IPS-NIHi7 (cell line): ENCODE measurements at regions not wholly inside any gene's neighbourhood (a gene's known extent, or its start where the extent isn't known, plus 50 kb on each side); places are given as distances from the start of the nearest gene placed in this dataset.
A peak's percentile ranks its signal among the peaks of the same experiment; 100 is the strongest.

Experiments
- DNase-seq: peaks from one replicate; pipeline ENCODE4 v3.0.0; 2012; ENCODE audit warnings: mixed read lengths; ENCODE audit errors: extremely low spot score

DNA sequence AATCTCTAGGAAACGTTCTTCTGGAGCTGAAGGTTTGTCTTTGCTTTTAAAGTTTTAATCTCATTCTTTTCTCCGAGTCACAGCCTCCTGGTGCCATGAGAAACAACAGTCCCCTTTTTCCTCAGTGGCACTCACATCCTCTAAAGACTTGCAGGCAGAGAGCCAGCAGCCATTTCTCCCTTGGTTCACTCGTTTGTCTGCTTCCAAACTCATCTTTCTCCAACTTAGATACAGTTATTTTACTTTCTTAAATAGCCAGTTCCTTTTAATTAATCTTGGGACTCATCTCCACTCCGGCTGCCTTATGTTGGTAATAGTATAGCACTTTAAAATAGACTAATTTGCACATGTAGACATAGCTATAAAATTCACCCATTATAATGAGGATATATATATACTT is 555.2 kb downstream of the FGF9 start:
- no peak for DNase-seq

DNA sequence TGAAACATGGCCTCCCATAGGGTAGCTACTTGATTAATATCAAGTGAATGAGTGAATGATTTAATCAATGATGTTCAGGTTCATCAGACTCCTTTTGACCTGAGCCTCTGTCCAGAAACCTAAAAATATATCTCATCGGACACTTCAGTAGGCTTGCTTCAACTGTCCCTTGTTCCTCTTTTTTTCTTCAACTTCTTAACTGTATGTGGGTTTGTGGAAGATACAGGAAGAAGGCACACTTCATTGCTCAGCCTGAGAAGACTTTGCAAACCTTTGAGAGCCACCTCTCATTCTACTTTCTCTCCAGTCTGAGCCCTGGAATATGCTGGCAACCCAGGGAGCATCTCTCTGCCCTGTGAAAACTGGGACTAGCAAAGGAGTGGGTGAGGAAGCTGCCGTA is 557.0 kb downstream of the FGF9 start:
- no peak for DNase-seq

DNA sequence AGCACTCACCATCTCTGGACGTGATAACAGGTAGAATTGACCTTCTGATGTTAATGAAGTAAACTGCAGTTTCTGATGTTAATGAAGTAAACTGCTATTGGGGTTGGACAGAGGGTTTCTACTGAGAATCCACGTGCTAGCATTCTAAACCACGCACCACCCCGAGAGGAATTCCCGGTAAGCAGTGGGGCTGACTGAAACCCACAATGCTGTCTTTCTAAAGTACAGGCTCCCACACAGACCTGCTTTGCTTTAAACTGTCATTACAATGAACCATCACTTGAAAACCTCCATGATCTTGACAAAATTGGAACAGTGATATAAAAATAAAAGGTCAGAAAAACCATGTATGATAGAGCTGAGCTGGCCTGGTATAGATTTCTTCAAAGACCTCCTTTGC is 559.0 kb downstream of the FGF9 start:
- DNase-seq = no peak

DNA sequence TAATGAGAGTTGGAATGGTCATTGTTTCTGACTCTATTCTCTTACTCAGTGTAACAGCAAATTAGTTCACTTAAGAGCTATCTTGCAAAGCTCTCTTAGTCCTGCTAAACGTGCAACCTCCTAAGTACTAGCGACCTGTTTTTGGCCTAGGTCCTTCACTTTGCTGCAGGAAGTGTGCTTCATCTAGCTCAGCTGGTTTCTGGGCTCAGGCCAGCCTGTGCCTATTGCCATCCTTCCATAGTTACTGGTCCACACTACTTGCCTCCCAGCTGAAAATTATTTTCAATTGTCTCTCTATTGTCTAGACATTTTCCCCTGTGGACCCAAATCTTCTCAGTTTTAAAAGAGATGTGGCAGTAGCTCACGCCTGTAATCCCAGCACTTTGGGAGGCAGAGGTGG is 561.3 kb downstream of the FGF9 start:
- DNase-seq = no peak

DNA sequence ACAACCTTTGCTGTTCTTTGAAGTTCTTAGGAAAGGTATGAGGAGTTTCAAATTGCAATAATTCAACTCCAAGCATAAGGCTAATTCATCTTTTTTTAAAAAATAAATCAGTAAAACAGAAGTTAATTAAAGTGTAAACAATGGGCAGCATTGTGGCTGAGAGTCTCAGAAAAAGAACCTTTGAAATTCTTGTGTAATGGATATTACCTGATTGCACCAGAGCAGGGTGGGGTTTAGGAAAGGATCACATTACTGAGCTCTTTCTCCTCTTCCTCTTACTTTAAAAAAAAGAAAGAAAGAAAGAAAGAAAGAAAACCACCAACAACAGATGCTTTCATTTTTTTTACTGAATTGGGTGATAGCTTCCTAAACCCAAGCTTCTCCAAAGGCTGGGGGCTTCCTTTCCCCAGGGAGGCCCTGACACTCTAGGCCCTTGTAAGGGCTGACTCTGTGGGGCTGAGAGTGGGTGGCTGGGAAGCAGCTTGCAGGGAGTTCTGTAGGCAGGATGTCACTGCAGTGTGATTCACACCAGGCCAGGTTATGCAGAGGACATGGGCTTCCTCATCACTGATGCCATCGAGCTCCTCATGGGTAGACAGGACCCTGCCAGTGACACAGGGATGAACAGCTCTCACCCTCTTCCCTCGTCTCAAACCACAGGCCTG is 564.5 kb downstream of the FGF9 start:
- DNase-seq = peak; percentile 73

DNA sequence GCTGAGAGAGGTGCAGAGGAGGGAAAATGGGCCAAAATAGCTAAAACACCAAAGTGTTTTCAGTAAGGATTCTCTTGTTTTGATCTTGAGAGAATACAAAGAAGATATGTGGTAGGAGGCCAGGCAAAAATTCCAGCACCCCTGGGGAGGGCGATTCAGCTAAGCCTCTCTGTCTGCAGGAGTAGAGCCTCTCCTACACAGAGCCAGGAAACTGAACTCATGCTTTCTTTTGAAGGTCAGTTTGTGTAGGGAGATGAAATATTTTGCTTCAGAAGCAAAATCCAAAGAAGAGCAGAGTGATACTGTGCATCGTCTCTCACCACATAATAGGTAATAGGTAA is 565.0 kb downstream of the FGF9 start:
- peak; percentile 56 for DNase-seq

DNA sequence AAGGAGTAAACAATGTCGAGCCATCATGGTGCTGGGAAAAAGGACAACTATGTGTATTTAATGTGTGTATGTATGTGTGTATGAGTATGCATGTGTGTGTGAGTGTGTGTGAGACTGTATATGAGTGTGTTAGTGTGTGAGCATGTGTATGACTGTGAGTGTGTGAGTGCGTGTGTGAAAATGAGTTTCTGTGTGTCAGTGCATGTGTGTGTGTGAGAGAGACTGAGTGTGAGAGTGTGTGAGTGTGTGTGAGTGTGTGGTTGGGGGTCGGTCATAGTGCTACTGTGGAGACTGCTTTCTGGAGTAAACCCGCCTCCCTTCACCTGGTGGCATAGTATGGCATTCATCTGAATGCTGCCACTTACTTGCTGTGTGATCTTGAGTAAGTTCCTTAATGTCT is 567.4 kb downstream of the FGF9 start:
- DNase-seq = no peak

DNA sequence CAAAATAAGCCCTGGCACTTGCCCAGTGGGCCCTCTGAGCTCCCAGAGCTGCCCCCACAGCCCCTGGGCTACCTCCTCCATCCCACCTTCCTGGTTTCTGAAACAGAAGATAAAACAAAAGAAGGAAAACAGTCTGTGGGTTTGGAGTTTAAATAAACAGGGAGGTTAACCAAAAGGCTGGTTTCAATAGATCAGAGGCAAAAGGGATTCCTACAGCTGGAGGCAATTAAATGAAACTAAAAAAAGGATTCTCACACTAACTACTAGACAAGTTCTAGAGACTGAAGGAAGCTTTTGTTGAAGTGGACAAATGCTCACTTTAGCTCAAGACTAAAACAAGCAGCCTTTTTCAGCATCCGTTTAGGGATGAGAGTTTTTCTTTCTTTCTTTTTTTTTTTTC is 569.8 kb downstream of the FGF9 start:
- DNase-seq = no peak

DNA sequence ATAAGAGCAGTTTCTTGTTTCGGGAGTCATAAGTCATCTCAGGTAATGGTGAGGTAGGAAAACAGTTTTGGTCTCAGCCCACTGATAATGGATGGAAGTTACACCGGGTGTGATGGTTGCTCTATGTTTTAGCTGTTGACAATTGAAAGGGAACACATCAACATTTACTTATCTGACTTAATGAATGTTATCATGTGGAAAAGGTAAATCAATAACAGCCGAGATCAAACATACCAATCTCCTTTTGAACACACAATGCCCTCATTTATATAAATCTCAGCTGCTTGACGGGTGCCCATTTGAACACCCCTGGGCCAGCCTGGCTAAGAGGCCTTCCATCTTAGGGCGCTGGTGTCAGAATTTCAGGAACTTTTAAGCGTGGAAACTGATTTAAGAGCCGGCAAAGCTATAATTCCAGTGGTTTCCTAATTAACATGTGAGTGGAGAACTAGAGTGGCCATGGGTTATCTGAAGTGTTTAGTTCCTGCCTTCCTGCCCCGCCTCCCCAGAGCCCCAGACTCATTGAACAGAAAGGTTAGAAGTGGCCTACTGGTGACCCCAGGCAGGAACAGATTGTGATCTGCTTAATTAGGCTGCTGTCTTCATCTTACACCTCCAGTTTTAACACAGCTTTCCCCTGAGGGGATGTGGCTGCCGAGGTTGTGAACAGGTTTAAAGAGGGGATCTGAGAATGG is 572.7 kb downstream of the FGF9 start:
- peak; percentile 18 for DNase-seq

DNA sequence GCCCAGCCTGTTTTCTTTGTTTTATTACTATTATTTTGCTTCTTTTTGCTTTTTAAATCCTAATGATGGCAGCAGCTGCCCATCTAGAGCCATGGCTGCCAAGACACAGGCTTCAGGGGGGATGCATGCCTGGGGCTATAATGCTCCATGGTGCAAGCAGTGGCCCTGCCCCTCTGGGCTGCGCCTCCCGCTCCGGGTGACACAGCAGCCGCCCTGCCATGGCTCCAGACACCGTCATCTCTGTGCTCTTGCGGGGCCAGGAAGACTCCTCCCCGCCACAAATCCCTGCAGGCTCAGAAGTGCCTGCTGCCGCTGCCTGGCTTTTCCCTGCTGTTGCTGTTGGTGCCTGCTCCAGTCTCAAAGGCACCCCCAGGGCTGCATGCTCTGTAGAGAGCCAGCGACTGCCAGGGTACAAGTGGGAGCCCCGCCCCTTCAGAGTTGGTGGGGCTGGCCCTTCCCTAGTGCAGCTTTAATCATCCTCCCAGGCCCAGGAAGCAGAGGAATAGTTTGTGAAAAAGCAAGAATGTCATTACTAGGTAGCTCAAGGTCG is 581.5 kb downstream of the FGF9 start:
- no peak for DNase-seq

DNA sequence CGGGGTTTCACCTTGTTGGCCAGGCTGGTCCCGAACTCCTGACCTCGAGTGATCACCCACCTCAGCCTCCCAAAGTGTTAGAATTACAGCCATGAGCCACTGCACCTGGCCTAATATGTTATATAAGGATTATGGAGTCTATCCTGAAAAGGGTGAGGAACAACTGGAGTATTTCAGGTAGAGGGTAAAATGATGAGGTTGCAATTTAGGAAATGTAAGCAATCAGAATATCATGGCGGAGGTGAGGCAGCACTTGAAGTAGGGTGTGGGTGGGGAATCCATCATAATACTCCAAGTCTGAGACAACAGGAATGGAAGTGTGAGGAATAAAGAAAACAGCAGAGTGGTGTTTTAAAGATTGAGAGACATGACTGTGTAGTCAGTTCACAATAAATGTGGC is 582.2 kb downstream of the FGF9 start:
- no peak for DNase-seq

DNA sequence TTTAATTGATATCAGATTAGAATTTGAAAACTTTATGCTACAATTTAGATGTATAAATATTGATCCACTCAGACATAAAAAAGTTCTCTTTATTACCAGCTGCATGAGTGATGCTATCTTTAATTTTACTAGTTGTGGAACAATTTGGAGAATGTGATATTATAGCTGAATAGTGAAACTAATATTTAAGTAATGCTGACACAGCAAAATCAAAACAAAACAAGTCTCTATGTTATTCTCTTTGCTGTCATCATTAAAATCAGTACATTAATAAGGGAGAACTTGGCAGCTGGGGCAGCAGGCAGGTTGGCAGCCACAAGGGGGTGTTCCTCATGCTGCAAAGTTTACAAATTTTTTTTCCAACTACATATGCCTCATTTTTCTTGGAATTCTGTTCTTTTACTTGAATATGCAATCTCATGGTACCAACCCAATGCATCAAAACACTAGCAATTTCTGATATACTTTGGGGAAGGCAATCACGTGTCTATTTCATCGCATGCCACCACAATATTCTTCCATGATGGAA is 585.3 kb downstream of the FGF9 start:
- DNase-seq = no peak

DNA sequence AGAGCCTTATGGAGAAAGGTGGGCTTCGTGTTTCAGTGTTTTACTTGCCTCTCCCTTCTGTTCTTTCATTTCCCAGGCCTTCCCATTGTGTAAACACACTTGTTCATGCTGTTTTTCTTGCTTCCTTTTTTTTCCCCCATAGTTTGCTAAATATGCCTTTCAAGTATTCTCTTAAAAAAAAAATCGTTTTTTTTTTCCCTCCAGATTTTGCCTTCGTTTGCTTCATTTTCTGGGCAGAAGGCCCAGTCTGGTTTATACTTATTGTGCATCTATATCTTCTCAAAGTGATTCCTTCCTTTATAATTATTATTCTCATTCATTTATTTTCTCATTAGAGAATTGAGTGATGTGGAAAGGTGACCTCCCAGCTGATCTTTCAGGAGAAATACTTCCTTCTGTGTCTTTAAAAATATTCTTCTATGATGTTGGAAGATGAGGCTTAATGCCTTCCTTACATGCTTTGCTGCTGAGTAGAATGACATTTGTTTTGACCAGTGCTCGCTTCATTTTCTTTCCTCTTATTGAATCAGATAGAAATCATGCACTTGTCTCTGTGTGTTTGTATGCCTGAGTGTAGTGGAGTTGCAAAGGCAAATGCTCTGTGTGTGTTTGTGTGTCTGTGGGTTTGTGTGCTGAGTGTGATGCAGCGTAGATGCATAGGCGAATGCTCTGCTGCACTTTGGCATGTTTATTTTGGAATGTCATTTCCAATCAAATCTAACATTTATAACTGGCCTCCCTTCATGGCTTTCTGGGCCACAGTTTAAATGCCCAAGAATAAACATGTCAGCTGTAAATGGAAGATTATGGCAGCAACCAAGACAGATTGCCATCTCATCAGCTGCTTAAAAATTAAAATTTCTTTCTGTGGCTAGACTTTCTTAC is 591.4 kb downstream of the FGF9 start:
- DNase-seq = no peak

DNA sequence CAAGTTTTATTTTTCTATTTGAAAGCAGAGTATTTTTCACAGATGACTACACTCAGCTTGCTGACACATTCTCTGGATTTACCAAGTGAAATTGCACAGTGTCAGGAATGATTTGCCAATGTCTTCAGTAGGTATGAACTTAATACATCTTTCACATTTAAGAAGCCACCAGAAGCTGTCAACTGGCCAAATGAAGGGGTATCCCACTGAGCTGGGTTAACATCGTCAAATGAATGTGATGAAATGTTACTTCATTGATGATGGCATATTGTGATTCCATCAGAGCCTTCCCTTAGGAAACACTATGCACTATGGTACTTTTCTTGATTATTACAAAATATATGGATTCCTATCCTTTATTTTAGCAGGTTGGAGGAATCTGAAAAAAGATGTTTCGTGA is 592.3 kb downstream of the FGF9 start:
- DNase-seq = no peak

DNA sequence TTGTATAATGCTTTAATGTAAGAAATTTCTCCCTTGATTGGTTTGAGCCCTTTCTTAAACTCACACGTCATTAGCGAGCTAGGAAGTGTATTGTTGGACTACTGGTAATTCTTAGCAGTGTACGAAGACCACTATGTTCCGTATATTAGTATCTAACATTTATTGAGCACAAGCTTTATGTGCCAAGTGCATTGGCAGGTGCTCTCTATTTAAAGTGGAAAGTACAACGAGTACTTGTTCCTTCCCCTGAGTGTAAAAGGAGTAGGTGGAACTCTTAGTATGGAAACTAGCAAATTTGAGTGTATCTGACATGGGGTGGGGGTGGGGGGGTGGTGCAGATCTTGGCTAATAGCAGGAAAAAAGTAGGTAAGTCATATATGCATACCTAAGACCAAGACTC is 594.7 kb downstream of the FGF9 start:
- DNase-seq = no peak

DNA sequence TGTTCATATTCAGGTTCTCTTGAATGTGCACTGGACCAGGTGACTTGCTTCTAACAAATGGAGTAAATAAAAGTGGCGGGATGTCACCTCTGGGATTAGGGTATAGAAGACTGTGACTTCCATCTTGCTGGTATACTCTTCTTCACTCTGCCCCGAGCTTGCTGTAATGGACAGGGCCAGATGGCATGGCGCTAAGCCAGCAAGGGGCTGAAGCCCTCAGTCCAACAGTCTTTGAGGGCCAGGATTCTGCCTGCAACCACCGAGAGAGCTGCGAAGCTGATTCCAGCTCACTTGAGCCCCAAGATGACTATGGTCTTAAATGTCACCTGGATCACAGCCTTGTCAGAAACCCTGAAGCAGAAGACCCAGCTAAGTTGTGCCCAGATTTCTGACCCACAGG is 600.0 kb downstream of the FGF9 start:
- no peak for DNase-seq

DNA sequence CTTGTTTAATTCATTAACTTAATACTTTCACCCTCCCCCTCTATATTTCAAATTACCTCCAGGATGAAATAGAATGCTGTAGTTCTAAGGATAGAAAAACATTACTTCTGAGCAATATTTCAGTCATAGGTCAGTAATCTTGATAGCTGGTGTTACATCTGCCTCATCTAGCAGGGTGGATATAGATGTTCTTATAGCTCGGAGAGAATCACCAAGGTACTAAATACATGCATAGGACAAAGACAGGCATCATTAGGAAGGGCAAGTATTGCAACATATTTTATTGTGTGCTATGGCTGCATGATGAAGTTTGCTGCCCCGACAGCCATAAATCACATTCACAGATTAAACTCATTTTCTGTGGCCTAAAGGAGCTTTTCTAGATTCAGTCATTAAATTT is 601.0 kb downstream of the FGF9 start:
- no peak for DNase-seq

DNA sequence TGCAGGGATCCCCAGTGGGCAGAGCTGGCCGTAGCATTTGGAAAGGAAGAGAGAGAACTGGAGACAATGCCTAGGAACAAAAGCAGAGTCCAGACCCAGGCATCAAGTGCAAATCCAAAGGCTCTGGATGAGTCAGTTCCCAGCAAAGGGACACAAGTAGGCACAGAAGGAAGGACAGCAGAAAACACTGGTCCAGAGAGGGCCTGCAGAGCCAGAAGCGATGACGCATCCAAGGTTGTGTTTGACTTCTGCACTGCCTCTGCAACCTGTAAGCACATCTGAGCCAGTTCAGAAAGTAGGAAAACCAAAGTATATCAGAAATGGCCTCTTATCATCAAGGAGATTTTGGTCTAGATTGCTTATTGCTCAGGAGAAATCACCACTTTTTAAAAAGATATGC is 604.5 kb downstream of the FGF9 start:
- no peak for DNase-seq

DNA sequence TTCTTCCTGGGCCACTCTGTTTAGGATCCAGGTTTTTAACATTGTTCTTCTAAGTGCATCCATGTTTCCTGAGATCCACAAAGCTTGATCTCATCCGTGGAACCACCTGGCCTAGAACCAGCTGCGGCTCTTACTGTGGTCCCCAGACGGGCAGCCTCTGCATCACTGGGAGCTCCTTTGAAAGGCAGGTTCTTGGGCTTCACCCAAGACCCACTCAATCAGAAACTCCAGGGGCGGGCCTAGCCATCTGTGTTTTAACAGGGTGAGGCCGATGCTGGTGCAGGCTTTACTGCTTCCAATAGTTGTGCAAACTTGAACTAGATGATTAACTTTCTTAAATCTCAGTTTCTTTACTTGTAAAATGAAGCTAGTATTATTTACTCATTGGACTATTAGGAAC is 605.7 kb downstream of the FGF9 start:
- no peak for DNase-seq

DNA sequence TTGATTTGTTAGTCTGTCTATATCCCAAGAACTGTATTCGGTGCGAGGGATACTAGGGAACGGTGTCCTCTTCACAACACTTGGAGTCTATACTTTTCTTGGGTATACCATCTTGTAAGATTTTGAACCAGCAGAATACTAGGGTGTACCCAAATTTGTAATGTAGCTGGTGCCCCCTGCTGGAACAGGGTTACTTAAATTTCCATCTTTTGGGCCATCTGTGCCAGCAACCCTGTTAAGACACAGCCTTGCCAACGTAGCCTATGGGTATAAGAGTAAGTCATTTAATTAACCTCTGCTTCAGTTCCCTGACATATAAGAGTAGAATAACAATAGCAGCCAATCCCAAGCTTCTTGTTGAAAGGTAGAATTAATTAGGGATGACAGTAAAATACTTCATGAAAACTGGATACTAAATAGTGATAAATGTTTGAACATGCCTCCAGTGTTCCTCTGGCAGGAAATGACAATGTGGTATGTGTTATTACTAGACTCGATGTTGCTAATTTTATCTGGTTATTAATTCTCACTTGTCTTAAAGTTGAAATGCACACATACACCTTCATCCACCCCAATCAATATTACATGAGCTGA is 607.6 kb downstream of the FGF9 start:
- peak; percentile 38 for DNase-seq

DNA sequence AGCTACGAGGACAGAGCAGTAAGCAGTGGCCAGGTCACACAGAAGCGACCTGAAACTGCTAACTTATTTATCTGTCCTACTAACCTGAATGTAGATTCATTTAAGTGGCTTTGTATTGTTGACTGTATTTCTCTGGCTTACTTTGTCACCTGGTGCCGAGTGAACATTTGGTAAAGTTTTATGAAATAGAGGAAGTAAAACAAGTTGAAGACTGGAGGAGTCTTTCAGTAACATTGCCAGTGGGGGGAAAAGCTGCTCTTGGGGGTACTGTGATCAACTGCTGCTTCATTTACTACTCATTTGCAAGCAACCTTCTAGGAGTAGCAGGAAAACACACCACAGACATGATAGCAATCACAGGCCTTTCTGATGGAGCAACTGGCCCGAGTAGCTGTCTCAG is 615.0 kb downstream of the FGF9 start:
- DNase-seq = no peak

DNA sequence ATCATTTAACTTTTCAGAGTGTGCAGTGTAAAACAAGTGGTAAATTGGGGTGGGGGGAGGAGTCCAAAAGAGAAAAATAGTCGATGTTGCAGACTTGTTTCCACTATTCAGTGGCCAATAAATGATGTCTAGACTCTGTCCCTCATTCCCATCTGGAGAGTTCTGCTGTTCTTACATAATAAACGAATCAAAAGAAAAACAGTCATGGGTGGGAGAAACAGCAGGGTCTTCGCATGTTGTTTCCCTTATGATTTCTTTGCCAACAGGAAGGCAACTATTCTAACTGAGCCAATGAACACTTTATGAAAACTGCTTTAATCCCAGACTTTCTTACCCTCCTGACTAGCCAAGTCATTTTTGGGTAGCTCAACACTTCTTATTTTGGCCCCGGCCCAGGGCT is 615.5 kb downstream of the FGF9 start:
- DNase-seq = no peak
